IMR-90 (cell line): ENCODE measurements at regions not wholly inside any gene's neighbourhood (a gene's known extent, or its start where the extent isn't known, plus 50 kb on each side); places are given as distances from the start of the nearest gene placed in this dataset.

Experiments used
- ATAC-seq: fragments of 200-7000 bp; cut with Tn5 transposase; 2 replicates; pipeline ENCODE4 v1.9.1; 2020; ENCODE audit warnings: low read depth, mild to moderate bottlenecking, moderate library complexity
- BruUV-seq: library from RNA; stranded (reverse); fragments of 400-500 nt; replicated peaks from 2 replicates; lab custom pipeline; 2021; lab: Mats Ljungman, UMichigan
- CTCF ChIA-PET: fragments of 300-600 bp; formaldehyde crosslinking; extraction: SDS; loops from one replicate; lab custom pipeline; 2021; ENCODE audit warnings: antibody characterized with exemption; lab: Yijun Ruan, JAX
- POLR2A ChIA-PET: fragments of 300-600 bp; sonication (Branson Sonifier 250); formaldehyde crosslinking; loops from one replicate; lab custom pipeline; 2022; ENCODE audit warnings: antibody characterized with exemption; ENCODE audit not compliant: unreplicated experiment; lab: Charles Lee
- DNase-seq: peaks from one replicate; pipeline ENCODE4 v3.0.0; 2013
- H2AFZ ChIP-seq: replicated peaks from 2 replicates; pipeline ENCODE3; 2013; ENCODE audit warnings: low read length, mild to moderate bottlenecking; ENCODE audit not compliant: poor library complexity
- H2AK5ac ChIP-seq: 2 replicates; pipeline ENCODE4 v1.6.1; 2013; ENCODE audit warnings: low read depth, low read length, inconsistent platforms
- H2AK9ac ChIP-seq: replicated peaks from 2 replicates; pipeline ENCODE3; 2013; ENCODE audit warnings: mild to moderate bottlenecking, low read depth, low read length, moderate library complexity; ENCODE audit not compliant: poor library complexity
- H2BK120ac ChIP-seq: 2 replicates; pipeline ENCODE4 v1.6.1; 2013; ENCODE audit warnings: low read depth, low read length, inconsistent platforms
- H2BK15ac ChIP-seq: 3 replicates; pipeline ENCODE4 v1.6.1; 2013; ENCODE audit warnings: low read depth, low read length, inconsistent platforms
- H2BK20ac ChIP-seq: 2 replicates; pipeline ENCODE4 v1.6.1; 2013; ENCODE audit warnings: low read depth, mild to moderate bottlenecking, inconsistent platforms, low read length, moderate library complexity
- H2BK5ac ChIP-seq: 2 replicates; pipeline ENCODE4 v1.6.1; 2013; ENCODE audit warnings: mild to moderate bottlenecking, low read depth, low read length, inconsistent platforms; ENCODE audit not compliant: poor library complexity, severe bottlenecking
- H3K14ac ChIP-seq: replicated peaks from 2 replicates; pipeline ENCODE4 v1.6.1; 2013; ENCODE audit warnings: low read depth, low read length, inconsistent platforms
- H3K18ac ChIP-seq: 2 replicates; pipeline ENCODE4 v1.6.1; 2013; ENCODE audit warnings: low read depth, low read length, control low read depth
- H3K23ac ChIP-seq: 2 replicates; pipeline ENCODE4 v1.6.1; 2013; ENCODE audit warnings: low read depth, low read length, inconsistent platforms
- H3K27ac ChIP-seq: 2 replicates; pipeline ENCODE4 v1.5.1; 2013; ENCODE audit warnings: mild to moderate bottlenecking, control low read depth, low read length; ENCODE audit not compliant: insufficient read depth
- H3K27me3 ChIP-seq: 2 replicates; pipeline ENCODE4 v1.6.1; 2013; ENCODE audit warnings: low read length; ENCODE audit not compliant: control insufficient read depth, insufficient read depth
- H3K36me3 ChIP-seq: 2 replicates; pipeline ENCODE4 v1.6.1; 2013; ENCODE audit warnings: low read length, mixed read lengths; ENCODE audit not compliant: control insufficient read depth, insufficient read depth
- H3K4ac ChIP-seq: 2 replicates; pipeline ENCODE4 v1.6.1; 2013; ENCODE audit warnings: low read depth, low read length, inconsistent platforms
- H3K4me1 ChIP-seq: 2 replicates; pipeline ENCODE4 v1.6.1; 2013; ENCODE audit warnings: low read length, mixed read lengths; ENCODE audit not compliant: control insufficient read depth, insufficient read depth
- H3K4me2 ChIP-seq: 2 replicates; pipeline ENCODE4 v1.6.1; 2013; ENCODE audit warnings: low read depth, mild to moderate bottlenecking, control low read depth, low read length, moderate library complexity
- H3K4me3 ChIP-seq: 2 replicates; pipeline ENCODE4 v1.5.1; 2013; ENCODE audit warnings: low read depth, mild to moderate bottlenecking, control low read depth, low read length, moderate library complexity; ENCODE audit not compliant: insufficient read depth
- H3K56ac ChIP-seq: 2 replicates; pipeline ENCODE4 v1.6.1; 2013; ENCODE audit warnings: low read length, inconsistent platforms; ENCODE audit not compliant: insufficient read depth; ENCODE audit errors: extremely low read depth
- H3K79me1 ChIP-seq, 2 experiments: 2 replicates each; pipeline ENCODE4 v1.6.1; 2013; ENCODE audit warnings: low read length in 2 of 2, inconsistent platforms in 1 of 2, low read depth in 1 of 2
- H3K9ac ChIP-seq: 2 replicates; pipeline ENCODE4 v1.6.1; 2013; ENCODE audit warnings: low read depth, low read length, control low read depth
- H3K9me1 ChIP-seq: 2 replicates; pipeline ENCODE4 v1.6.1; 2013; ENCODE audit warnings: low read length, inconsistent platforms; ENCODE audit not compliant: insufficient read depth
- H3K9me3 ChIP-seq: 2 replicates; pipeline ENCODE4 v1.6.1; 2013; ENCODE audit warnings: low read length; ENCODE audit not compliant: control insufficient read depth, insufficient read depth
- H4K20me1 ChIP-seq: 2 replicates; pipeline ENCODE4 v1.6.1; 2013; ENCODE audit warnings: low read length, inconsistent platforms; ENCODE audit not compliant: insufficient read depth
- H4K5ac ChIP-seq: 2 replicates; pipeline ENCODE4 v1.6.1; 2013; ENCODE audit warnings: mild to moderate bottlenecking, low read depth, low read length, control low read depth
- H4K8ac ChIP-seq, 2 experiments: 2 replicates each; pipeline ENCODE4 v1.6.1; 2013; ENCODE audit warnings: low read depth in 2 of 2, low read length in 2 of 2, control low read depth in 1 of 2, inconsistent platforms in 1 of 2
- H4K91ac ChIP-seq: 2 replicates; pipeline ENCODE4 v1.6.1; 2013; ENCODE audit warnings: low read depth, low read length, inconsistent platforms; ENCODE audit not compliant: insufficient read depth
- BHLHE40 ChIP-seq: fragments of 150-350 bp; IDR thresholded peaks from 2 replicates; pipeline ENCODE4 v1.6.1; 2016; ENCODE audit warnings: mild to moderate bottlenecking, low read depth, low read length
- CEBPB ChIP-seq: IDR thresholded peaks from 2 replicates; pipeline ENCODE4 v1.6.1; 2012; ENCODE audit warnings: low read depth, low read length, improper control_type of control experiment
- CHD1 ChIP-seq: IDR thresholded peaks from 2 replicates; pipeline ENCODE4 v1.6.1; 2012; ENCODE audit warnings: low read depth, low read length, improper control_type of control experiment
- ELK1 ChIP-seq: fragments of 150-350 bp; IDR thresholded peaks from 2 replicates; pipeline ENCODE4 v1.6.1; 2016; ENCODE audit warnings: low read depth, mild to moderate bottlenecking, low read length, moderate library complexity, borderline replicate concordance
- FOS ChIP-seq: fragments of 150-350 bp; IDR thresholded peaks from 2 replicates; pipeline ENCODE4 v1.6.1; 2016; ENCODE audit warnings: low read depth, low read length
- MAFK ChIP-seq: IDR thresholded peaks from 2 replicates; pipeline ENCODE4 v1.6.1; 2012; ENCODE audit warnings: low read depth, low read length, improper control_type of control experiment
- MAZ ChIP-seq: IDR thresholded peaks from 2 replicates; pipeline ENCODE4 v1.6.1; 2012; ENCODE audit warnings: low read depth, mild to moderate bottlenecking, low read length, improper control_type of control experiment, moderate library complexity, borderline replicate concordance
- NFE2L2 ChIP-seq: fragments of 150-350 bp; IDR thresholded peaks from 2 replicates; pipeline ENCODE4 v1.6.1; 2016; ENCODE audit warnings: low read depth, mild to moderate bottlenecking, low read length
- POLR2A ChIP-seq: IDR thresholded peaks from 2 replicates; pipeline ENCODE4 v1.6.1; 2012; ENCODE audit warnings: mild to moderate bottlenecking, low read depth, low read length
- RAD21 ChIP-seq: IDR thresholded peaks from 2 replicates; pipeline ENCODE4 v1.6.1; 2012; ENCODE audit warnings: low read length, improper control_type of control experiment
- RFX5 ChIP-seq: IDR thresholded peaks from 2 replicates; pipeline ENCODE4 v1.8.0; 2012; ENCODE audit warnings: low read depth, mild to moderate bottlenecking, low read length, moderate library complexity
- SMC3 ChIP-seq: fragments of 150-350 bp; IDR thresholded peaks from 2 replicates; pipeline ENCODE4 v1.6.1; 2016; ENCODE audit warnings: low read depth, mild to moderate bottlenecking, antibody characterized with exemption, low read length, moderate library complexity
- USF2 ChIP-seq: fragments of 150-350 bp; IDR thresholded peaks from 2 replicates; pipeline ENCODE4 v1.6.1; 2017; ENCODE audit warnings: mild to moderate bottlenecking, antibody characterized with exemption, low read length, low read depth
- WGBS, 2 experiments: methylation state at CpG; one replicate each; pipeline versions ENCODE4 v1.1.5 to v1.1.7; 2013; ENCODE audit warnings: missing lambda C conversion rate in 2 of 2; ENCODE audit not compliant: insufficient read length in 1 of 2; ENCODE audit errors: extremely low coverage in 2 of 2; 5-methylcytosine and 5-hydroxymethylcytosine counted together
- dilution Hi-C: fragments of 300-500 bp; cut with HindIII; formaldehyde crosslinking; loops from one replicate; pipeline ENCODE4 v1.14.3; 2018; ENCODE audit warnings: low sequenced_read_pairs; ENCODE audit not compliant: unreplicated experiment
- in situ Hi-C: fragments of 300-500 bp; cut with MboI; formaldehyde crosslinking; loops from 3 replicates; pipeline ENCODE4 v1.14.3; 2019; ENCODE audit warnings: low sequenced_read_pairs, inconsistent platforms, mixed read lengths
- intact Hi-C: fragments of 100-400 bp; cut with micrococcal nuclease; formaldehyde crosslinking; loops from 2 replicates; pipeline ENCODE4 v1.10.0; 2022
- TF ChIP-seq, protein P1 (sequence below): conservative IDR thresholded peaks from 2 replicates; pipeline ENCODE4 v1.5.1; 2012; ENCODE audit warnings: mild to moderate bottlenecking, low read depth, low read length, improper control_type of control experiment

GRCh38 chr2:118766871-118767270, 80.6 kb downstream of the EN1 start:
- ChIA-PET CTCF (no interaction called here), POLR2A (no interaction called here)
- no peak overlapping the region for H2BK120ac ChIP-seq
- intact Hi-C loops (no loop called here), in situ Hi-C loops (no loop called here), dilution Hi-C loops (no loop called here)
- ATAC-seq (no peak), DNase-seq (no peak)
- no peak overlapping the region for H4K8ac ChIP-seq
- no peak overlapping the region for H3K4ac ChIP-seq
- peaks cover 19% of the 10 kb centered on the region for H3K27me3 ChIP-seq
- H2AK5ac ChIP-seq = no peak overlapping the region
- H3K4me1 ChIP-seq = no peaks in the 10 kb centered on the region
- no peak overlapping the region for H2BK5ac ChIP-seq
- no peaks in the 10 kb centered on the region for H3K79me1 ChIP-seq
- no peak overlapping the region for H3K9ac ChIP-seq
- H3K4me3 ChIP-seq = no peak overlapping the region
- no TSS peak for BruUV-seq
- no peaks in the 10 kb centered on the region for H3K9me3 ChIP-seq
- H2AFZ ChIP-seq = no peak overlapping the region
- H2AK9ac ChIP-seq = no peak overlapping the region
- 17% methylated on average over 2 of the region's 6 CpGs; no CpG with 5 or more reads in 1 of the 2 experiments for WGBS, 2 experiments
- no peaks in the 10 kb centered on the region for H3K36me3 ChIP-seq
- H4K91ac ChIP-seq = no peak overlapping the region
- no peak overlapping the region for H3K14ac ChIP-seq
- no peaks in the 10 kb centered on the region for H3K9me1 ChIP-seq
- H3K18ac ChIP-seq = no peak overlapping the region
- no peaks in the 10 kb centered on the region for H4K20me1 ChIP-seq
- no peak overlapping the region for H2BK15ac ChIP-seq
- H3K27ac ChIP-seq = no peak overlapping the region
- no peak overlapping the region for H2BK20ac ChIP-seq
- no peak overlapping the region for H3K23ac ChIP-seq
- TF ChIP-seq CHD1 (no peak), CEBPB (no peak), FOS (no peak), MAFK (no peak), SMC3 (no peak), MAZ (no peak), USF2 (no peak), RAD21 (no peak), BHLHE40 (no peak), ELK1 (no peak), RFX5 (no peak), POLR2A (no peak), NFE2L2 (no peak)
- TF ChIP-seq, protein P1, sequence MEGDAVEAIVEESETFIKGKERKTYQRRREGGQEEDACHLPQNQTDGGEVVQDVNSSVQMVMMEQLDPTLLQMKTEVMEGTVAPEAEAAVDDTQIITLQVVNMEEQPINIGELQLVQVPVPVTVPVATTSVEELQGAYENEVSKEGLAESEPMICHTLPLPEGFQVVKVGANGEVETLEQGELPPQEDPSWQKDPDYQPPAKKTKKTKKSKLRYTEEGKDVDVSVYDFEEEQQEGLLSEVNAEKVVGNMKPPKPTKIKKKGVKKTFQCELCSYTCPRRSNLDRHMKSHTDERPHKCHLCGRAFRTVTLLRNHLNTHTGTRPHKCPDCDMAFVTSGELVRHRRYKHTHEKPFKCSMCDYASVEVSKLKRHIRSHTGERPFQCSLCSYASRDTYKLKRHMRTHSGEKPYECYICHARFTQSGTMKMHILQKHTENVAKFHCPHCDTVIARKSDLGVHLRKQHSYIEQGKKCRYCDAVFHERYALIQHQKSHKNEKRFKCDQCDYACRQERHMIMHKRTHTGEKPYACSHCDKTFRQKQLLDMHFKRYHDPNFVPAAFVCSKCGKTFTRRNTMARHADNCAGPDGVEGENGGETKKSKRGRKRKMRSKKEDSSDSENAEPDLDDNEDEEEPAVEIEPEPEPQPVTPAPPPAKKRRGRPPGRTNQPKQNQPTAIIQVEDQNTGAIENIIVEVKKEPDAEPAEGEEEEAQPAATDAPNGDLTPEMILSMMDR = no peak
- H3K4me2 ChIP-seq = no peak overlapping the region
- H3K56ac ChIP-seq = no peak overlapping the region
- H4K5ac ChIP-seq = no peak overlapping the region
